ENCODE measurements at regions not wholly inside any gene's neighbourhood (a gene's known extent, or its start where the extent isn't known, plus 50 kb on each side); places are given as distances from the start of the nearest gene placed in this dataset.
"Not testable (repeated sequence)": the region's sequence is repeated elsewhere in the genome, so short reads cannot be mapped to it uniquely, and the experiment has no call there.

- ATAC-seq (no peak), DNase-seq (ENCODE audit: low spot score) (no peak)
These were observed 786.0 kb upstream of the SLC39A10 start for GRCh38 chr2:194870974-194871535.

GRCh38 chr2:194867328-194867727, 789.7 kb upstream of the SLC39A10 start:
- peak; percentile 76 for ATAC-seq
- DNase-seq (ENCODE audit: low spot score), result no peak

- no peak for DNase-seq (ENCODE audit: low spot score)
- ATAC-seq, result no peak
These were observed 802.1 kb upstream of the SLC39A10 start for GRCh38 chr2:194854941-194855340.

- ATAC-seq (no peak), DNase-seq (ENCODE audit: low spot score) (no peak)
These were observed 814.2 kb upstream of the SLC39A10 start for GRCh38 chr2:194842871-194843270.

GRCh38 chr2:194834371-194834770, 822.7 kb upstream of the SLC39A10 start:
- DNase-seq (ENCODE audit: low spot score); ATAC-seq: not testable (repeated sequence)

GRCh38 chr2:194826241-194826640, 830.8 kb upstream of the SLC39A10 start:
- DNase-seq (ENCODE audit: low spot score), result no peak
- no peak for ATAC-seq

GRCh38 chr2:194824450-194824849, 832.6 kb upstream of the SLC39A10 start:
- no peak for DNase-seq (ENCODE audit: low spot score)

GRCh38 chr2:194822657-194823056, 834.4 kb upstream of the SLC39A10 start:
- no peak for DNase-seq (ENCODE audit: low spot score)
- no peak for ATAC-seq

More at GRCh38 chr2:194824450-194824849, 832.6 kb upstream of the SLC39A10 start:
- no peak for ATAC-seq

GRCh38 chr2:194822097-194822496, 834.9 kb upstream of the SLC39A10 start:
- ATAC-seq (no peak), DNase-seq (ENCODE audit: low spot score) (no peak)

GRCh38 chr2:194819367-194819766, 837.7 kb upstream of the SLC39A10 start:
- ATAC-seq (no peak), DNase-seq (ENCODE audit: low spot score) (no peak)

GRCh38 chr2:194815475-194815874, 841.6 kb upstream of the SLC39A10 start:
- DNase-seq (ENCODE audit: low spot score) (no peak), ATAC-seq (no peak)

- DNase-seq (ENCODE audit: low spot score) (no peak), ATAC-seq (no peak)
These were observed 854.4 kb upstream of the SLC39A10 start for GRCh38 chr2:194802589-194802988.

GRCh38 chr2:194787071-194787470, 870.0 kb upstream of the SLC39A10 start:
- ATAC-seq; DNase-seq (ENCODE audit: low spot score): not testable (repeated sequence)

- not testable (repeated sequence) for ATAC-seq; DNase-seq (ENCODE audit: low spot score)
These were observed 885.6 kb upstream of the SLC39A10 start for GRCh38 chr2:194771394-194771793.

GRCh38 chr2:194769030-194769429, 888.0 kb upstream of the SLC39A10 start:
- DNase-seq (ENCODE audit: low spot score), result no peak
- ATAC-seq, result no peak

GRCh38 chr2:194765723-194766122, 891.3 kb upstream of the SLC39A10 start:
- ATAC-seq (no peak), DNase-seq (ENCODE audit: low spot score) (no peak)

GRCh38 chr2:194750926-194751325, 906.1 kb upstream of the SLC39A10 start:
- ATAC-seq, result no peak
- DNase-seq (ENCODE audit: low spot score), result no peak

GRCh38 chr2:194745557-194746146, 911.4 kb upstream of the SLC39A10 start:
- DNase-seq (ENCODE audit: low spot score) (no peak), ATAC-seq (no peak)

- no peak for ATAC-seq
- no peak for DNase-seq (ENCODE audit: low spot score)
These were observed 914.3 kb upstream of the SLC39A10 start for GRCh38 chr2:194742706-194743105.

GRCh38 chr2:194739217-194739616, 917.8 kb upstream of the SLC39A10 start:
- no peak for ATAC-seq
- DNase-seq (ENCODE audit: low spot score), result no peak

- DNase-seq (ENCODE audit: low spot score) (no peak), ATAC-seq (no peak)
These were observed 921.0 kb upstream of the SLC39A10 start for GRCh38 chr2:194735837-194736542.

- DNase-seq (ENCODE audit: low spot score), result no peak
- ATAC-seq, result no peak
These were observed 926.8 kb upstream of the SLC39A10 start for GRCh38 chr2:194730266-194730665.
